HepG2 (cell line): ENCODE measurements at regions not wholly inside any gene's neighbourhood (a gene's known extent, or its start where the extent isn't known, plus 50 kb on each side); places are given as distances from the start of the nearest gene placed in this dataset.

Source experiments
- GABPA ChIP-seq, 2 experiments: IDR thresholded peaks; 2 replicates each; pipeline ENCODE4 v1.6.1; 2011 to 2016; ENCODE audit warnings: low read depth in 2 of 2, low read length in 1 of 2, missing biosample characterization in 1 of 2, missing genetic modification characterization in 1 of 2
- LCORL ChIP-seq, 2 experiments: fragments of 450-650 bp in 1 of 2; sonication (generic) in 1 of 2; formaldehyde crosslinking in 1 of 2; IDR thresholded peaks; 2 replicates each; pipeline versions ENCODE4 v1.5.0 to v1.6.1; 2017 to 2020; ENCODE audit warnings: antibody characterized with exemption in 1 of 2, missing genetic modification reagents in 1 of 2
- NFYB ChIP-seq: sonication (generic); formaldehyde crosslinking; IDR thresholded peaks from 2 replicates; pipeline ENCODE4 v1.4.0; 2020; ENCODE audit warnings: missing genetic modification reagents
- NR2C2 ChIP-seq: sonication (generic); formaldehyde crosslinking; IDR thresholded peaks from 2 replicates; pipeline ENCODE4 v1.4.0; 2020; ENCODE audit warnings: missing genetic modification reagents, mild to moderate bottlenecking, moderate library complexity, borderline replicate concordance
- PAF1 ChIP-seq: IDR thresholded peaks from 2 replicates; pipeline ENCODE4 v1.6.1; 2016; ENCODE audit warnings: missing genetic modification reagents, missing compliant biosample characterization
- PHF20 ChIP-seq: sonication (generic); formaldehyde crosslinking; IDR thresholded peaks from 2 replicates; pipeline ENCODE4 v1.5.0; 2020; ENCODE audit warnings: mild to moderate bottlenecking, missing genetic modification reagents
- ZNF891 ChIP-seq: sonication (generic); formaldehyde crosslinking; IDR thresholded peaks from 2 replicates; pipeline ENCODE4 v1.5.0; 2020; ENCODE audit warnings: mild to moderate bottlenecking, missing genetic modification reagents

- TF ChIP-seq PHF20 (CRISPR knock-in tag) = no peak
- no peak for TF ChIP-seq NR2C2 (CRISPR knock-in tag)
- no peak for TF ChIP-seq ZNF891 (CRISPR knock-in tag)
- TF ChIP-seq GABPA (IDR thresholded peaks at IDR 0.05; ENCODE audit: low read depth, low read length) = no peak
- no peak for TF ChIP-seq GABPA (CRISPR knock-in tag; IDR thresholded peaks at IDR 0.05; ENCODE audit: low read depth)
- no peak for TF ChIP-seq PAF1 (CRISPR knock-in tag)
- no peak for TF ChIP-seq NFYB
- TF ChIP-seq LCORL (IDR thresholded peaks at IDR 0.05) = no peak
- TF ChIP-seq LCORL (CRISPR knock-in tag; IDR thresholded peaks at IDR 0.05) = no peak
These were observed 220.3 kb upstream of the CTSO start for GRCh38 chr4:156173937-156174336.
